HG03520 (cell line): ENCODE measurements at regions not wholly inside any gene's neighbourhood (a gene's known extent, or its start where the extent isn't known, plus 50 kb on each side); places are given as distances from the start of the nearest gene placed in this dataset.

Experiments used
- ATAC-seq: cut with Tn5 transposase; IDR thresholded peaks from one replicate; pipeline ENCODE4 v1.9.1; 2021; ENCODE audit warnings: mild to moderate bottlenecking, moderate library complexity; ENCODE audit not compliant: unreplicated experiment

GRCh38 chr14:56870336-56870735, 60.1 kb upstream of the OTX2 start:
- ATAC-seq = no peak

- no peak for ATAC-seq
These were observed 58.4 kb upstream of the OTX2 start for GRCh38 chr14:56868660-56869059.

GRCh38 chr14:56862836-56863235, 52.6 kb upstream of the OTX2 start:
- ATAC-seq = no peak

- no peak for ATAC-seq
These were observed 50.2 kb upstream of the OTX2 start for GRCh38 chr14:56860441-56860840.
